HEK293 (cell line): ENCODE measurements at regions not wholly inside any gene's neighbourhood (a gene's known extent, or its start where the extent isn't known, plus 50 kb on each side); places are given as distances from the start of the nearest gene placed in this dataset.

Experiments
- CTCF ChIA-PET: fragments of 350-600 bp; formaldehyde crosslinking; extraction: SDS; loops from one replicate; lab custom pipeline; 2021; ENCODE audit warnings: antibody characterized with exemption; lab: Yijun Ruan, JAX
- POLR2A ChIA-PET: fragments of 300-600 bp; formaldehyde crosslinking; extraction: SDS; loops from one replicate; lab custom pipeline; 2020; ENCODE audit warnings: antibody characterized with exemption, inconsistent platforms; lab: Yijun Ruan, JAX
- H3K27ac ChIP-seq: fragments of 200-500 bp; sonication (Bioruptor generic); 2 replicates; pipeline ENCODE4 v1.5.1; 2014; ENCODE audit warnings: low read depth, low read length, control low read depth, inconsistent platforms; ENCODE audit errors: extremely low read depth
- H3K36me3 ChIP-seq, 2 experiments: fragments of 200-500 bp in 1 of 2; sonication (Bioruptor generic) in 1 of 2; 1 replicate in 1 of 2; 2 replicates in 1 of 2; pipeline ENCODE4 v1.5.1; 2014 to 2017; ENCODE audit warnings: inconsistent platforms in 2 of 2, low read length in 2 of 2; ENCODE audit not compliant: control insufficient read depth in 2 of 2, insufficient read depth in 1 of 2
- H3K4me1 ChIP-seq: fragments of 200-500 bp; sonication (Bioruptor generic); 2 replicates; pipeline ENCODE4 v1.5.1; 2014; ENCODE audit warnings: mild to moderate bottlenecking, low read length, inconsistent platforms; ENCODE audit not compliant: control insufficient read depth, insufficient read depth
- H3K4me3 ChIP-seq: 2 replicates; pipeline ENCODE4 v1.5.1; 2011; ENCODE audit warnings: low read depth, mild to moderate bottlenecking, control low read depth, low read length, moderate library complexity
- H3K9me3 ChIP-seq: fragments of 200-500 bp; sonication (Bioruptor generic); 2 replicates; pipeline ENCODE4 v1.5.1; 2014; ENCODE audit warnings: low read depth, low read length, inconsistent platforms; ENCODE audit not compliant: control insufficient read depth, insufficient read depth
- HOXD13 ChIP-seq: sonication (generic); formaldehyde crosslinking; IDR thresholded peaks from 2 replicates; pipeline ENCODE4 v1.8.0; 2022; ENCODE audit warnings: missing genetic modification reagents, borderline replicate concordance
- MEIS1 ChIP-seq: sonication (generic); formaldehyde crosslinking; IDR thresholded peaks from 2 replicates; pipeline ENCODE4 v1.8.1; 2022; ENCODE audit warnings: missing genetic modification reagents, mild to moderate bottlenecking, borderline replicate concordance
- MYNN ChIP-seq: fragments of 450-650 bp; formaldehyde crosslinking; IDR thresholded peaks from 2 replicates; pipeline ENCODE4 v1.5.1; 2016; ENCODE audit warnings: missing biosample characterization, missing genetic modification characterization, borderline replicate concordance
- PRDM1 ChIP-seq: fragments of 450-650 bp; formaldehyde crosslinking; IDR thresholded peaks from 2 replicates; pipeline ENCODE4; 2016; ENCODE audit warnings: missing biosample characterization, missing genetic modification characterization
- SCRT1 ChIP-seq: fragments of 450-650 bp; formaldehyde crosslinking; IDR thresholded peaks from 2 replicates; pipeline ENCODE4 v1.5.1; 2016; ENCODE audit warnings: missing biosample characterization, missing genetic modification characterization, borderline replicate concordance
- TCF7L2 ChIP-seq: IDR thresholded peaks from 2 replicates; pipeline ENCODE4 v1.6.1; 2011; ENCODE audit warnings: low read depth, mild to moderate bottlenecking, inconsistent platforms, low read length, moderate library complexity, borderline replicate concordance
- TRIM28 ChIP-seq: IDR thresholded peaks from 2 replicates; pipeline ENCODE4 v1.6.1; 2011; ENCODE audit warnings: low read length, control low read depth, borderline replicate concordance
- YY1 ChIP-seq: fragments of 450-650 bp; formaldehyde crosslinking; IDR thresholded peaks from 2 replicates; pipeline ENCODE4 v1.5.1; 2018; ENCODE audit warnings: missing biosample characterization, missing genetic modification characterization
- YY2 ChIP-seq: fragments of 450-650 bp; formaldehyde crosslinking; IDR thresholded peaks from 2 replicates; pipeline ENCODE4 v1.5.1; 2016; ENCODE audit warnings: missing biosample characterization, missing genetic modification characterization
- ZBTB10 ChIP-seq: fragments of 450-650 bp; formaldehyde crosslinking; IDR thresholded peaks from 2 replicates; pipeline ENCODE4 v1.5.1; 2016; ENCODE audit warnings: missing biosample characterization, missing genetic modification characterization
- ZBTB20 ChIP-seq: fragments of 450-650 bp; formaldehyde crosslinking; IDR thresholded peaks from 2 replicates; pipeline ENCODE4 v1.5.1; 2016; ENCODE audit warnings: missing biosample characterization, missing genetic modification characterization
- ZBTB49 ChIP-seq: fragments of 450-650 bp; formaldehyde crosslinking; IDR thresholded peaks from 2 replicates; pipeline ENCODE4 v1.5.1; 2016; ENCODE audit warnings: missing biosample characterization, missing genetic modification characterization, low read depth
- ZEB2 ChIP-seq: fragments of 450-650 bp; formaldehyde crosslinking; IDR thresholded peaks from 2 replicates; pipeline ENCODE4 v1.5.1; 2016; ENCODE audit warnings: missing biosample characterization, missing genetic modification characterization
- ZNF140 ChIP-seq: fragments of 450-650 bp; formaldehyde crosslinking; IDR thresholded peaks from 2 replicates; pipeline ENCODE4 v1.5.1; 2016; ENCODE audit warnings: missing biosample characterization, missing genetic modification characterization
- ZNF169 ChIP-seq: fragments of 450-650 bp; formaldehyde crosslinking; IDR thresholded peaks from 2 replicates; pipeline ENCODE4 v1.5.1; 2016; ENCODE audit warnings: missing biosample characterization, missing genetic modification characterization
- ZNF223 ChIP-seq: fragments of 450-650 bp; formaldehyde crosslinking; IDR thresholded peaks from 2 replicates; pipeline ENCODE4 v1.5.1; 2016; ENCODE audit warnings: missing biosample characterization, missing genetic modification characterization
- ZNF248 ChIP-seq: fragments of 450-650 bp; formaldehyde crosslinking; IDR thresholded peaks from 2 replicates; pipeline ENCODE4 v1.5.1; 2017; ENCODE audit warnings: missing biosample characterization, missing genetic modification characterization
- ZNF37A ChIP-seq: fragments of 450-650 bp; IDR thresholded peaks from 2 replicates; pipeline ENCODE4 v1.5.1; 2018; ENCODE audit warnings: missing biosample characterization, missing genetic modification characterization
- ZNF416 ChIP-seq: fragments of 450-650 bp; formaldehyde crosslinking; IDR thresholded peaks from 2 replicates; pipeline ENCODE4 v1.5.1; 2016; ENCODE audit warnings: missing biosample characterization, missing genetic modification characterization
- ZNF423 ChIP-seq: fragments of 450-650 bp; formaldehyde crosslinking; IDR thresholded peaks from 2 replicates; pipeline ENCODE4 v1.5.1; 2016; ENCODE audit warnings: missing biosample characterization, missing genetic modification characterization
- ZNF521 ChIP-seq: fragments of 450-650 bp; formaldehyde crosslinking; IDR thresholded peaks from 2 replicates; pipeline ENCODE4 v1.5.1; 2017; ENCODE audit warnings: missing biosample characterization, mild to moderate bottlenecking, missing genetic modification characterization
- ZNF544 ChIP-seq: fragments of 450-650 bp; formaldehyde crosslinking; IDR thresholded peaks from 2 replicates; pipeline ENCODE4 v1.5.0; 2017; ENCODE audit warnings: missing biosample characterization, missing genetic modification characterization
- ZNF555 ChIP-seq: fragments of 450-650 bp; formaldehyde crosslinking; conservative IDR thresholded peaks from 2 replicates; pipeline ENCODE4 v1.5.1; 2017; ENCODE audit warnings: missing biosample characterization, mild to moderate bottlenecking, missing genetic modification characterization, inconsistent platforms
- ZNF560 ChIP-seq: fragments of 450-650 bp; formaldehyde crosslinking; IDR thresholded peaks from 2 replicates; pipeline ENCODE4 v1.5.1; 2017; ENCODE audit warnings: missing biosample characterization, missing genetic modification characterization, borderline replicate concordance
- ZNF571 ChIP-seq: fragments of 450-650 bp; formaldehyde crosslinking; IDR thresholded peaks from 2 replicates; pipeline ENCODE4 v1.5.0; 2017; ENCODE audit warnings: missing biosample characterization, missing genetic modification characterization
- ZNF596 ChIP-seq: fragments of 450-650 bp; IDR thresholded peaks from 2 replicates; pipeline ENCODE4 v1.5.0; 2018; ENCODE audit warnings: missing biosample characterization, mild to moderate bottlenecking, missing genetic modification characterization, moderate library complexity
- ZNF623 ChIP-seq: fragments of 450-650 bp; formaldehyde crosslinking; IDR thresholded peaks from 2 replicates; pipeline ENCODE4 v1.5.1; 2016; ENCODE audit warnings: missing biosample characterization, missing genetic modification characterization
- ZNF624 ChIP-seq: fragments of 450-650 bp; formaldehyde crosslinking; IDR thresholded peaks from 2 replicates; pipeline ENCODE4 v1.5.1; 2017; ENCODE audit warnings: missing biosample characterization, missing genetic modification characterization
- ZNF664 ChIP-seq: fragments of 450-650 bp; formaldehyde crosslinking; IDR thresholded peaks from 2 replicates; pipeline ENCODE4 v1.5.1; 2016; ENCODE audit warnings: missing biosample characterization, missing genetic modification characterization
- ZNF701 ChIP-seq: fragments of 450-650 bp; formaldehyde crosslinking; IDR thresholded peaks from 2 replicates; pipeline ENCODE4 v1.5.1; 2016; ENCODE audit warnings: missing biosample characterization, missing genetic modification characterization
- ZSCAN23 ChIP-seq: fragments of 450-650 bp; formaldehyde crosslinking; IDR thresholded peaks from 2 replicates; pipeline ENCODE4 v1.5.1; 2016; ENCODE audit warnings: missing biosample characterization, missing genetic modification characterization

GRCh38 chr16:11476676-11477075 lies 110.0 kb downstream of the LITAF start (continued):
- TF ChIP-seq ZNF555 (tag by site-specific recombination) = no peak
- no peak for TF ChIP-seq ZNF596 (tag by site-specific recombination)
- TF ChIP-seq, all 188 proteins: peak for 0

GRCh38 chr16:11478431-11479119 lies 108.1 kb downstream of the LITAF start:
- ChIA-PET CTCF (interaction anchor here (1.1 kb wide), 1 partner anchor 82 kb away, joined by 5 read pairs; no protein-coding TSS in a partner anchor), POLR2A (no interaction called here)
- Histone ChIP-seq H3K9me3 (no peaks in the 10 kb centered on the region), H3K27ac (no peak overlapping the region), H3K36me3 (no peaks in the 10 kb centered on the region), H3K4me3 (no peak overlapping the region), H3K4me1 (no peaks in the 10 kb centered on the region)
- TF ChIP-seq ZNF544 (tag by site-specific recombination) = no peak
- no peak for TF ChIP-seq ZBTB49 (tag by site-specific recombination)
- TF ChIP-seq ZNF571 (tag by site-specific recombination) = no peak
- no peak for TF ChIP-seq ZNF248 (tag by site-specific recombination)
- no peak for TF ChIP-seq ZEB2
- no peak for TF ChIP-seq ZBTB10 (tag by site-specific recombination)
- TF ChIP-seq ZSCAN23 (tag by site-specific recombination) = no peak
- no peak for TF ChIP-seq ZNF223
- no peak for TF ChIP-seq ZNF169 (tag by site-specific recombination)
- no peak for TF ChIP-seq YY2 (tag by site-specific recombination)
- TF ChIP-seq MYNN (tag by site-specific recombination) = no peak
- no peak for TF ChIP-seq ZNF37A (tag by site-specific recombination)
- TF ChIP-seq ZBTB20 (tag by site-specific recombination) = no peak
- no peak for TF ChIP-seq MEIS1 (CRISPR knock-in tag)
- TF ChIP-seq SCRT1 = no peak
- no peak for TF ChIP-seq ZNF416 (tag by site-specific recombination)
- TF ChIP-seq ZNF623 (tag by site-specific recombination) = no peak
- TF ChIP-seq ZNF701 (tag by site-specific recombination) = no peak

- CTCF ChIA-PET = interaction anchor here (0.9 kb wide), 1 partner anchor 52 kb away, joined by 3 read pairs; no protein-coding TSS in a partner anchor
- H3K9me3 ChIP-seq = no peaks in the 10 kb centered on the region
- no peak overlapping the region for H3K27ac ChIP-seq
- no peaks in the 10 kb centered on the region for H3K4me1 ChIP-seq
- no peaks in the 10 kb centered on the region for H3K36me3 ChIP-seq
- no peak overlapping the region for H3K4me3 ChIP-seq
- POLR2A ChIA-PET = no interaction called here
- TF ChIP-seq ZNF521 (tag by site-specific recombination) = no peak
- TF ChIP-seq PRDM1 (tag by site-specific recombination) = no peak
- TF ChIP-seq ZNF624 = no peak
- no peak for TF ChIP-seq ZNF423 (tag by site-specific recombination)
- no peak for TF ChIP-seq ZNF664
- TF ChIP-seq YY1 (tag by site-specific recombination) = no peak
- no peak for TF ChIP-seq TRIM28
- TF ChIP-seq TCF7L2 = no peak
- TF ChIP-seq ZNF560 = no peak
- no peak for TF ChIP-seq HOXD13 (CRISPR knock-in tag)
- no peak for TF ChIP-seq ZNF140 (tag by site-specific recombination)
Measured at GRCh38 chr16:11479916-11480315, 106.8 kb downstream of the LITAF start.
